Left ventricle myocardium inferior (tissue), 1 donor: ENCODE measurements at regions not wholly inside any gene's neighbourhood (a gene's known extent, or its start where the extent isn't known, plus 50 kb on each side); places are given as distances from the start of the nearest gene placed in this dataset.

ENCODE experiments used
- DNase-seq: peaks from one replicate; pipeline ENCODE4 v3.0.0-alpha.2; 2020
- H3K27ac ChIP-seq: fragments of 200-600 bp; replicated peaks from 2 replicates; pipeline ENCODE4 v1.8.0; 2021
- H3K27me3 ChIP-seq: fragments of 200-600 bp; 2 replicates; pipeline ENCODE4 v1.8.0; 2021; ENCODE audit warnings: low read depth
- H3K36me3 ChIP-seq: fragments of 200-600 bp; 2 replicates; pipeline ENCODE4 v1.8.0; 2021
- H3K4me1 ChIP-seq: fragments of 200-600 bp; 2 replicates; pipeline ENCODE4 v1.8.0; 2021
- H3K4me3 ChIP-seq: fragments of 200-600 bp; 2 replicates; pipeline ENCODE4 v1.8.0; 2021; ENCODE audit warnings: mild to moderate bottlenecking, moderate library complexity
- H3K9me3 ChIP-seq: fragments of 200-600 bp; replicated peaks from 2 replicates; pipeline ENCODE4 v1.8.0; 2021
- CTCF ChIP-seq: fragments of 200-600 bp; IDR thresholded peaks from 2 replicates; pipeline ENCODE4 v1.8.0; 2021; ENCODE audit warnings: antibody characterized with exemption, mild to moderate bottlenecking, borderline replicate concordance
- intact Hi-C: fragments of 100-400 bp; cut with micrococcal nuclease; formaldehyde crosslinking; loops from one replicate; pipeline ENCODE4 v1.11.0; 2022
- donor health status: DM: no; HTN: yes; CAD: no; lungs with severe emphysema.

GRCh38 chrX:115892787-115893671, 277.5 kb upstream of the AGTR2 start:
- TF ChIP-seq CTCF = no peak
- no peaks in the 10 kb centered on the region for H3K4me1 ChIP-seq
- no peak for DNase-seq
- no peaks in the 10 kb centered on the region for H3K27me3 ChIP-seq
- H3K4me3 ChIP-seq = no peak overlapping the region
- intact Hi-C loops = no loop called here
- H3K27ac ChIP-seq = no peak overlapping the region
- H3K9me3 ChIP-seq = no peaks in the 10 kb centered on the region
- H3K36me3 ChIP-seq = peaks cover 4% of the 10 kb centered on the region

- no peak for DNase-seq
- Histone ChIP-seq H3K4me1 (no peaks in the 10 kb centered on the region), H3K27me3 (no peaks in the 10 kb centered on the region), H3K4me3 (no peak overlapping the region), H3K36me3 (peaks cover 4% of the 10 kb centered on the region), H3K27ac (no peak overlapping the region), H3K9me3 (no peaks in the 10 kb centered on the region)
- TF ChIP-seq CTCF = no peak
- intact Hi-C loops = no loop called here
Observed at GRCh38 chrX:115894087-115894486, 276.5 kb upstream of the AGTR2 start.

GRCh38 chrX:115895678-115896329, 274.7 kb upstream of the AGTR2 start:
- no peak for DNase-seq
- Histone ChIP-seq H3K4me1 (no peaks in the 10 kb centered on the region), H3K36me3 (no peaks in the 10 kb centered on the region), H3K27ac (no peak overlapping the region), H3K4me3 (no peak overlapping the region), H3K9me3 (no peaks in the 10 kb centered on the region), H3K27me3 (no peaks in the 10 kb centered on the region)
- no peak for TF ChIP-seq CTCF
- intact Hi-C loops = no loop called here

- no peak for DNase-seq
- H3K9me3 ChIP-seq = no peaks in the 10 kb centered on the region
- no peaks in the 10 kb centered on the region for H3K36me3 ChIP-seq
- TF ChIP-seq CTCF = no peak
- no peak overlapping the region for H3K4me3 ChIP-seq
- H3K27me3 ChIP-seq = no peaks in the 10 kb centered on the region
- intact Hi-C loops = no loop called here
- H3K27ac ChIP-seq = no peak overlapping the region
- no peaks in the 10 kb centered on the region for H3K4me1 ChIP-seq
Observed at GRCh38 chrX:115896362-115896761, 274.2 kb upstream of the AGTR2 start.

- no peak for DNase-seq
Observed at GRCh38 chrX:115897956-115898355, 272.6 kb upstream of the AGTR2 start.

More at GRCh38 chrX:115897956-115898355, 272.6 kb upstream of the AGTR2 start:
- no peaks in the 10 kb centered on the region for H3K36me3 ChIP-seq
- no peaks in the 10 kb centered on the region for H3K27me3 ChIP-seq
- H3K4me1 ChIP-seq = no peaks in the 10 kb centered on the region
- H3K9me3 ChIP-seq = no peaks in the 10 kb centered on the region
- no peak overlapping the region for H3K4me3 ChIP-seq
- no peak overlapping the region for H3K27ac ChIP-seq
- TF ChIP-seq CTCF = no peak
- intact Hi-C loops = no loop called here
